HPDE6-E6E7 (cell line): ENCODE measurements at regions not wholly inside any gene's neighbourhood (a gene's known extent, or its start where the extent isn't known, plus 50 kb on each side); places are given as distances from the start of the nearest gene placed in this dataset.
"Not testable (repeated sequence)": the region's sequence is repeated elsewhere in the genome, so short reads cannot be mapped to it uniquely, and the experiment has no call there.

Source experiments
- DNase-seq: peaks from one replicate; pipeline ENCODE4 v3.0.0; 2011; ENCODE audit warnings: missing footprints; ENCODE audit errors: extremely low spot score

DNA sequence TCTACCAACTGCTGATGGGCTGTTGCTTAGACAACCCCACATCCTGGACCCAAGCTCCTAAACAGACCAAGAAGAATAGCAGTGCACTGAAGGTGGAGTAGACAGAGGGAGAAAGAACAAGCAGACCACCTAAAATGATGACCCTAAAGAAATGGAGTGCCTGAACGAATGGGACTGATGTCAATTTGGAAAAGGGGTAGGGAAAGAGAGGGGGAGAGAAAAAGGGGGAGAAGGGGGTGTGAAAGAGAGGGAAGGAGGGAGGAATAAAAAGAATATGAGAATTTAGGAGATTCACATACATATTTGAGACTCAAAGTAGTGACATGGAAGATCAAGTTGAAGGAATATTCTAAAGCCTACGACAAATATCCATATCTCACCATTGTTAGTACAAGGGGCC, 144.4 kb upstream of the DUSP10 start:
- no peak for DNase-seq

DNA sequence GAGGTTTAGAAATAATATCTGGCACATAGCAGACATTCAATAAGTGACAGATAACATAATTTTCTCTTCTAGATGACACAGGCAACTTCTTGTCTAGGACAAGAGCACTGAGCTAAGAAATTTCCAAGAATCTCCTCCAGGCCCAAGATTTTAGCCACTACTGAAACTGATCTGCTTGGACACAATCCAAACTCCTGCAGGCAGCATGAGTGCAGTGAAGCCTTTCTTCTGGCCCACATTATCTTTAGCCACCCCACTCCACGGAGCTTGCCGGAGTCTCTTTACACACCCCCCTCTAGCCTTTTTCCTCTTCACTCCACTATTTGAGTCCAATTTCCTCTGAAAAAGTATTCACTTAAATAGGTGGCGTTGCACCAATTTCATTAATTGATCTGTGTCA, 142.9 kb upstream of the DUSP10 start:
- DNase-seq, result no peak

- no peak for DNase-seq
Measured at GRCh38 chr1:221881805-221882581, 140.1 kb upstream of the DUSP10 start.

DNA sequence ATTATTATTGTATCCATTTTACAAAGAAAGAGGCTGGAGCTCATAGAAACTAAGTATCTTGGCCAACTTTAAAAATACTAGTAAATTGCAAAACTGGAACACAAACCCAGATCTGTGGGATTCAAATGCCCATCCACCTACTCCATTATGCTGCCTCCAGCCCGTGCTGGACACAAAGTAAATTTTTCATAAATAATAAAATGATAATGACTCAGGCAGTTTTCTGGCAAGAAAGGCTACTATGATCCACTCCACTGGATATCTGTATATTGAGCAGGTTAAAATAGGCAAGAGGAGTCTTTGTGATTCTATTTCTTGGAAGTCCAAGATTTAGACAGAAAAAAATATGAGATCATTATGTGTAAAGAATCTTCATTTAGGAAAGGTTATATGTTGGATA, 138.3 kb upstream of the DUSP10 start:
- no peak for DNase-seq

GRCh38 chr1:221878134-221878533, 136.2 kb upstream of the DUSP10 start:
- no peak for DNase-seq

- no peak for DNase-seq
Measured at GRCh38 chr1:221877311-221877710, 135.4 kb upstream of the DUSP10 start.

DNA sequence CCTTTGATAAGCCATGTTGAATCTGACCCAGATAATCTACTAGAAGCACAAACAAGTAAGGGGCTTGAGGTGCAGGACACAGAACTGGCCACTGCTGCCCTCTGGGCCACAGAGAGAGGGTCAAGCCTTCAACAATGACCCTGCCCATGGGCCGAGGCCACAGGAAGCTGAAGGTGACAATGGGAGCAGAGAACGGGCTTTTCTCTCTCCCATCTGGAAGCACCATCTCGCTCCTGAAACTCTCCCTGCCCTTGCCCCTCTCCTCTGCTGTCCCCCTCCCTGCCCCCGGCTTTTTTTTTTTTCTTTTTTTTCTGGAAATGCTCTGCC, 133.1 kb upstream of the DUSP10 start:
- no peak for DNase-seq

DNA sequence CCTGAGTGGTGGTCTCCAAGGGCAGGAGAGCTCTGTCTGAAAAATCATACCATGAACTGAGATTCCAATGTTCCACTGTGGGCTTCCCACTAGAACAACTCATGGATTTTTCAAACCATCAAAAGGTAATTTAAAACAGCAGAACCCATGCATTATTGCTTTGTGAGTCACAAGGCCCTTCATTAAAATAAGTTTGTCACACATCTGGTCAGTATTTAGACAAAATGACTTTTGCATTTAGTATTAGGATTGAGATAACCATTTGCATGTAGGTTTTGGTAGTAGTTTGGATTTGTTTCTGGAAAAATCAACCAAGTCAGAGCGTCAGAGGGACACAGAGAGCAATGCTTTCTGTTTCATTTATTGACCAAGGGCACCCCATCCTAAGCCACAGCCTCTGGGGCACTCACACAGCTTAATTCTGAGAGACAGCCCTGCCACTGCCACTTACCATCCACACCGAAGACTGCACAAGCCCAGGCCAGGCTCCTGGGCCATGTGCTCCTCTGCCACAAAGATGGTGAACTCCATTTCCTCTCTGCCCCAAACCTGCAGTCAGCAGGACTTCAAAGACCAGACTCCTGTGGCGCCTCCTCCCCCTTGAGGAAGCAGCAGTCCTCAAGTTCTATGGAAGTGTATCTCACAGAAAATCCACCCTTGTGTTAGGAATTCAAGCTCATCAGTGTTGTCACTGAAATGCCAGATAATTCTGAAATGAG, 132.6 kb upstream of the DUSP10 start:
- DNase-seq, result no peak

- no peak for DNase-seq
Measured at GRCh38 chr1:221873673-221874072, 131.8 kb upstream of the DUSP10 start.

DNA sequence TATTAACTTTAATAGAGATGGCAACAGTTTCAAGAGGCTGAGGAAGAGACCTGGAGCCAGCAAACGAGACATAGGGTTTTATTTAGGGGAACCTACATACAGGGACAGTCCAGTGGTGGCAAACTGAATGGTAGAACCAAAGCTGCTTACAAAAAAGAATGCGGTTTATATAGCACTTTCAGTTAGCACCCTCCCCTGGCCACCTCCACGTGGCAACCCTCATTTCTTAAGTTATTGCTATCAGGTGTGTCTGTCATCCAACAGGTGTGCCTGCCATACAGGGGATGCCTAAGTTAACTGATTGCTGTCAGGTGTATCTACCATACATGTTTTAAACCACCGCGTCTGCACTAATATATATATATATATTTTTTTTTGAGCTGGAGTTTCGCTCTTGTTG, 129.2 kb upstream of the DUSP10 start:
- DNase-seq, result no peak

- no peak for DNase-seq
Measured at GRCh38 chr1:221869779-221870178, 127.9 kb upstream of the DUSP10 start.

DNA sequence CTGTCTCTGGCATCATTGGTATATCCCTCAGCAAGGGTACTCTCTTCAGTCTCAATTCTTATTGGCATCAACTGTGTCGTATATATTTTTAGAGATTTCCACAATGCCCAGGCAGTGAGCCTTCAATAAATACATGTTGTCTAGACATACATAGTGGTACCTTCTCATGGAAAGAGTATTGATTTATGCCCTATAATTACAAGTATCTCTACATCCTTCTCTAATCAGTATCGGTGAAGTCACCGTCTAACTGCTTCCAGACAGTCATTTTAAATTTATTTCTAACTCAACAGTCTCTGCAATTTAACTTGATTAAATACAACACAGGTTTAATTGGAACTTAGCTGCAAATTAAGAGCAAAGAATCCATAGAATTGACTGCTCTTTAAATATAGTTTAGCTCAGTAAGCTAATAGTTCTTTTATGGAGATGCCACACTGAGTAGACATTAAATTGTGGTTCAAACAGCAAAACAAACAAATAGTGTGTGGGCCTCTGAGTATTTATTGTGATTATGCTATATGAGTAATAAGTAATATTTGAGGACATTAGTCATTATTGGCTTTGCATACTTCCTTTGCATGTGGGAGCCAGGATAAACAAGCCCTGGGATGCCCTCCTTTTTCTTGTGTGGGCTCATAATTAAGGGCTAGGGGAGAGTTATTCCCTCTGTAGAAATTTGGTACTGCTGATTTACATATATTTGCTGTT, 126.9 kb upstream of the DUSP10 start:
- DNase-seq, result peak; percentile 66

DNA sequence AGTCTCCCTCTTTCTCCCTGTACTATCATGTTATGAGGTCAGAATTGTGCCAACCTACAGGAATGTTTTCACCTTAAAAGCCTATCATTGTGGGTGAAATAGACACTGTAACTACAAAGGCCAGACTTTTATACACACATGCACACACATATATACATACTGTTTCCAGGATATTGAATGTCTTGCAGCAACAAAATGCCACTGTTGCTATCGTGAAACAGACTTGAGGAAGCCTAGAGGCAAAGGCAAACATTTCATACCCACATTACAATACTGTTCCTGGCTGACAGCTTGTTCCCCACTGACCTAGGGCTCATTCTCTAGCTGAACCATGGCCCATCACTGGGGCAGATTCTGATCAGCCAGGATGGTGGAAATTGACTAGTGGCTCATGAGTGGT, 125.1 kb upstream of the DUSP10 start:
- DNase-seq, result no peak

DNA sequence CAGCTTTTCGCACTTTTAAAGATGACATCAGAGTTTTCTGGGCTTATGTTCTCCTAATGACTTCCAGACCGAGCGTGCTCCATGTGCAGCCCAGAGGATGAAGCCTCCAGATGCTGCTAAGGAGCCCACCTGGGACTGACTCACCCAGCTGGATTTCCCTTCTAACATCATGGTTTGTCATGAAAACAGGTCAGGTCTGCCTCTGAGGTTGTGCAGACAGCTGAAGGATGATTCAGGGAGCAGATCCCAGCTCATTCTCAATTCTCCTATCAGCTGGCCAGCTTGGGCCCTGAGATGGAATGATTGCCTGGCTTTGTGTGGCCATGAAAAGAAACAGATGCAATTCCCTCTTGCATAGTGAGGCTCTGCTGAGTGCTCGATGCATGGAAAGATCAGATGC, 123.9 kb upstream of the DUSP10 start:
- no peak for DNase-seq

- no peak for DNase-seq
Measured at GRCh38 chr1:221863635-221864034, 121.7 kb upstream of the DUSP10 start.

DNA sequence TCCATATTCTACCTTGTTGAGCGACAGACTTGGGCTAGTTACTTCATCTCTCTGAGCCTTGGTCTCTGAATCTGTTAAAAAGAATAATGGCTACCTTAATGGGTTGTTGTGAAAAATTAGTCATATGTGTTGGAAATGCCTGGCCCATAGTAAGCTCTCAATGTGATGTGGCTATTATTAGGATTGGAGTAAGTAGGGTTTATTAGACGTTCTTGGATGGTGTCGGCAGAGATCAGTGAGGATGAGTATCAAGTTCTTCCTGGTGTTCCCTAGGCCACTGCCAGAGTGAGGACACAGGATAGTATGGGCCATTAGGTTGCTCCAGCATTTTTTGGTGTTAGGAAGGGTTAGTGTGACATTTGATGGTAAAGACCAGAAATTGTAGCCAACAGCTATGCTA, 121.1 kb upstream of the DUSP10 start:
- no peak for DNase-seq

- peak; percentile 27 for DNase-seq
Measured at GRCh38 chr1:221858818-221859611, 117.1 kb upstream of the DUSP10 start.

DNA sequence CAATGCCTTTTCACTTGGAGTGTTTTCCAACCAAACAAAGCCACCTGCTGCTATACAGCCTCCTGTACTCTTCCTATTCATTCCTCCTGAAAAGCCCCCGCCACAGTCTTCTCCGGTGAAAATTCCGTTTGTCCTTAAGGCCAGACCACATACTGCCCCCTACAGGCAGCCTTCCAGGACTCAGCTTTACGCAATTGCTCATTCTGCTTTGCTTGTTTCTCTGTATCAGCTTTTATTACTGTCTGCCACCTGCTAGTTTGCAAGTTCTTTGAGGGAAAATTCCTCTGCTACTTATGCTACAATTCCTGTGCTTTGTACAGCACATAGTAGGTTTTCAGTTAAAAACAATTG, 115.2 kb upstream of the DUSP10 start:
- not testable (repeated sequence) for DNase-seq

- no peak for DNase-seq
Measured at GRCh38 chr1:221856228-221857093, 114.6 kb upstream of the DUSP10 start.

GRCh38 chr1:221855156-221855555, 113.3 kb upstream of the DUSP10 start:
- DNase-seq, result no peak

- DNase-seq, result no peak
Measured at GRCh38 chr1:221851336-221851735, 109.4 kb upstream of the DUSP10 start.
